ENCODE measurements at regions not wholly inside any gene's neighbourhood (a gene's known extent, or its start where the extent isn't known, plus 50 kb on each side); places are given as distances from the start of the nearest gene placed in this dataset.

DNA sequence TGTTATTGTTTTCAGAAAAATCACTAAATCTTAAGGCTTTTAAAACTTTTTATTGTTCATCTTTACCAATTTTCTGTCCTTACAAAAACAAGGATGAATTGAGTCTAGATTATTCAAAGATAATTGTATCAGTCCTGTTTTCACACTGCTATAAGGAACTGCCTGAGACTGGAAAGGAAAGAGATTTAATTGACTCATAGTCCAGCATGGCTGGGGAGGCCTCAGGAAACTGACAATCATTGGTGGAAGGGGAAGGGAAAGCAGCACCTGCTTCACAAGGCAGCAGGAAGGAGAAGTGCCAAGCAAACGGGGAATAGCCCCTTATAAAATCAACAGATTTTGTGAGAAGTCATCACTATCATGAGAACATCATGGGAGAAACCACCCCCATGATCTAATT lies 455.6 kb upstream of the ZP4 start:
- DNase-seq (ENCODE audit: low read depth): no peak
- H3K4me3 ChIP-seq (ENCODE audit: low read depth, low read length): no peak overlapping the region
- H3K27me3 ChIP-seq (ENCODE audit: control insufficient read depth, insufficient read depth, low read length): no peaks in the 10 kb centered on the region
- no peaks in the 10 kb centered on the region for H3K36me3 ChIP-seq (ENCODE audit: control insufficient read depth, insufficient read depth, low read length)
- CTCF ChIA-PET: no interaction called here
- TF ChIP-seq, protein P1, sequence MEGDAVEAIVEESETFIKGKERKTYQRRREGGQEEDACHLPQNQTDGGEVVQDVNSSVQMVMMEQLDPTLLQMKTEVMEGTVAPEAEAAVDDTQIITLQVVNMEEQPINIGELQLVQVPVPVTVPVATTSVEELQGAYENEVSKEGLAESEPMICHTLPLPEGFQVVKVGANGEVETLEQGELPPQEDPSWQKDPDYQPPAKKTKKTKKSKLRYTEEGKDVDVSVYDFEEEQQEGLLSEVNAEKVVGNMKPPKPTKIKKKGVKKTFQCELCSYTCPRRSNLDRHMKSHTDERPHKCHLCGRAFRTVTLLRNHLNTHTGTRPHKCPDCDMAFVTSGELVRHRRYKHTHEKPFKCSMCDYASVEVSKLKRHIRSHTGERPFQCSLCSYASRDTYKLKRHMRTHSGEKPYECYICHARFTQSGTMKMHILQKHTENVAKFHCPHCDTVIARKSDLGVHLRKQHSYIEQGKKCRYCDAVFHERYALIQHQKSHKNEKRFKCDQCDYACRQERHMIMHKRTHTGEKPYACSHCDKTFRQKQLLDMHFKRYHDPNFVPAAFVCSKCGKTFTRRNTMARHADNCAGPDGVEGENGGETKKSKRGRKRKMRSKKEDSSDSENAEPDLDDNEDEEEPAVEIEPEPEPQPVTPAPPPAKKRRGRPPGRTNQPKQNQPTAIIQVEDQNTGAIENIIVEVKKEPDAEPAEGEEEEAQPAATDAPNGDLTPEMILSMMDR (IDR thresholded peaks at IDR 0.05; ENCODE audit: insufficient read depth, low read depth, low read length): no peak
- POLR2A ChIA-PET: no interaction called here

DNA sequence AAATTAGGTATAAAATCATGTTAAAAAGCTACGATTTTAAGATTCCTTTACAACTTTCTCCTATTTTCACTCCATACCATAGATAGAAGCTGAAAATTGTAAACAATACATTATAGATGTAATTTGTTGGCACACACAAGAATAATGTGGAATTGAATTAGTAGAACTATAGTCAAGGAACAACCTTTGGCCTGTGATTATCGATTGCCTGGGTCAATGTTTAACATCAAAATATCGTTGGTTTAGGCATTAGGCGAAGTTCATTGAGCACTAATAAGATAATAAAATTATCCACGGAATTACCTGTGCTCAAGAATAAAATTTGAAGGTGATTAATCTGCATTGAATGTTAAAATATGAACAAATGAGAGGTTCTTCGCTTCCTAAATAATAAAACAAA lies 455.1 kb upstream of the ZP4 start:
- no peak for DNase-seq (ENCODE audit: low read depth)
- TF ChIP-seq, protein P1 (IDR thresholded peaks at IDR 0.05; ENCODE audit: insufficient read depth, low read depth, low read length): no peak
- no peaks in the 10 kb centered on the region for H3K27me3 ChIP-seq (ENCODE audit: control insufficient read depth, insufficient read depth, low read length)
- POLR2A ChIA-PET: no interaction called here
- H3K4me3 ChIP-seq (ENCODE audit: low read depth, low read length): no peak overlapping the region
- CTCF ChIA-PET: no interaction called here
- H3K36me3 ChIP-seq (ENCODE audit: control insufficient read depth, insufficient read depth, low read length): no peaks in the 10 kb centered on the region

DNA sequence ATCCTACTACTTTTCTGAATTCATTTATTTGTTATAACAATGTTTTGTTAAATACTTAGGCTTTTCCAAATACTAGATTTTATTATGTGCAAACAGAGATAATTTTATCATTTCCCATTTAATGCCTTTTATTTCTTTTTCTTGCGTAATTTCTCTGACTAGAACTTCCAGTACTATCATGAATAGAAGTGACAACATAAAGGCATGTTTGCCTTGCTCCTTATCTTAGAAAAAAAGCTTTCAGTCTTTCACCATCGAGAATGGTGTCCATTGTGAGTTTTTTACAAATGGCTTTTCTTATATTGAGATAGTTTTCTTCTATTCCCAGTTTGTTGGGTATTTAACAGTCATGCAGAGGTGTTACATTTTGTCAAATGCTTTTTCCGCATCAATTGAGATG lies 453.1 kb upstream of the ZP4 start:
- no peak for DNase-seq (ENCODE audit: low read depth)
- Histone ChIP-seq H3K36me3 (ENCODE audit: control insufficient read depth, insufficient read depth, low read length) (no peaks in the 10 kb centered on the region), H3K27me3 (ENCODE audit: control insufficient read depth, insufficient read depth, low read length) (no peaks in the 10 kb centered on the region), H3K4me3 (ENCODE audit: low read depth, low read length) (no peak overlapping the region)
- CTCF ChIA-PET: no interaction called here
- TF ChIP-seq, protein P1 (IDR thresholded peaks at IDR 0.05; ENCODE audit: insufficient read depth, low read depth, low read length): no peak
- POLR2A ChIA-PET: no interaction called here

DNA sequence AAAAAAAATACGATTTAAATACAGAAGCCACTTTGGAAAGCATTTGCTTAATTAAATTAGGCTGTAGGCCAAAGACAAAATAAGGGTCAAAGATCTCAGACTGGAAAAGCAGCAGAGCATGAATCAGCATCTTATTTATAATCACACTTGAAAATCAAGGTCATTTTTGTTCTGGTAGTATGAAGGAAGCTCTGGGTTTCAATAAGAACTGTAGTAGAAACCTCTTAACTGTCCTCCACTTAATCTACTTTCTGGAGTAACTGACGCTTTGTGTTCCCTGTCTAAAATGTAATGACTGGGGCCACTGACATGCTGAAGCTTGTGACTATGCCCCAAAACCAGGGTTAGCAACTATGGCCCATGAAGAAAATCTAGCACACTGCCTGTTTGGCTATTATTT lies 450.7 kb upstream of the ZP4 start:
- TF ChIP-seq, protein P1 (IDR thresholded peaks at IDR 0.05; ENCODE audit: insufficient read depth, low read depth, low read length): no peak
- Histone ChIP-seq H3K27me3 (ENCODE audit: control insufficient read depth, insufficient read depth, low read length) (no peaks in the 10 kb centered on the region), H3K36me3 (ENCODE audit: control insufficient read depth, insufficient read depth, low read length) (no peaks in the 10 kb centered on the region), H3K4me3 (ENCODE audit: low read depth, low read length) (no peak overlapping the region)
- DNase-seq (ENCODE audit: low read depth): no peak
- ChIA-PET CTCF (no interaction called here), POLR2A (no interaction called here)

DNA sequence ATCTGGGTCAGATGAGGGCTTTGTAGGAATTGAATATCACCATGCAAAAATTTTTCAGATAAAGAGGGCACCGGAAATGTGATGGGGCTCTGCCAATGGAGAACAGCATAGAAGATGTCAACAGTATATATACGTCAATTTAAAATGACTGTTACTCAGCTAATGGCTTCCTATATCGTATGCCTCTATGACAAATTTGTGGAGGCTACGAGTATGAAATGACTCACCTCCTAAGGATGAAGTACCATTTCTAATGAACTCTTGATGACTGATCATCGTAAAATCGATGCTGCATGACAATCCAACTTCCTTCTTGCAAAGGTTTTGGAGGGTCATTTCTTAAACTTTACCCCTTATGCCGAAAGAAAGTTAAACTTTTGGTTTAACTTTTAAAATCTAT lies 450.3 kb upstream of the ZP4 start:
- no peaks in the 10 kb centered on the region for H3K36me3 ChIP-seq (ENCODE audit: control insufficient read depth, insufficient read depth, low read length)
- DNase-seq (ENCODE audit: low read depth): no peak
- ChIA-PET POLR2A (no interaction called here), CTCF (no interaction called here)
- TF ChIP-seq, protein P1 (IDR thresholded peaks at IDR 0.05; ENCODE audit: insufficient read depth, low read depth, low read length): no peak
- H3K4me3 ChIP-seq (ENCODE audit: low read depth, low read length): no peak overlapping the region
- no peaks in the 10 kb centered on the region for H3K27me3 ChIP-seq (ENCODE audit: control insufficient read depth, insufficient read depth, low read length)

Data from BJ (cell line).